ENCODE measurements at regions not wholly inside any gene's neighbourhood (a gene's known extent, or its start where the extent isn't known, plus 50 kb on each side); places are given as distances from the start of the nearest gene placed in this dataset.

DNA sequence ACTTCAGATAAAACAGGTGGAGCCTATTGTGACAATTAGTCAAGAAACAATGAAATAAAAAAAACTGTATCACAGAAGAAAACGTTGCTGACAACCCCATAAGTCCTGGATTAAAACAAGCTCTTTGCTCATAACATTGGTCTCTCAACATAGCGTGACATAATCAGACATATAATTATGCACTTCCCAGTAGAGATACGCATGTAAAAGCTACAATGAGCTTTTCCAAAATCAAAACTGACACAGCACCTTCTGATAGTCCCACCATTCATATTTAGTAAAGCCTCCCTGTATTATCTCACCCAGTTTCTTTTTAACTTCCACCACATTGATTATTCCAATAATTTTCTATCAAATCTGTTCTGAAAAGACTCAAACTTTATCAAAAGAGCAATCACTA, 372.1 kb upstream of the SMIM31 start:
- no peak for TF ChIP-seq POLR2A (IDR thresholded peaks at IDR 0.05)
- TF ChIP-seq, protein P1, sequence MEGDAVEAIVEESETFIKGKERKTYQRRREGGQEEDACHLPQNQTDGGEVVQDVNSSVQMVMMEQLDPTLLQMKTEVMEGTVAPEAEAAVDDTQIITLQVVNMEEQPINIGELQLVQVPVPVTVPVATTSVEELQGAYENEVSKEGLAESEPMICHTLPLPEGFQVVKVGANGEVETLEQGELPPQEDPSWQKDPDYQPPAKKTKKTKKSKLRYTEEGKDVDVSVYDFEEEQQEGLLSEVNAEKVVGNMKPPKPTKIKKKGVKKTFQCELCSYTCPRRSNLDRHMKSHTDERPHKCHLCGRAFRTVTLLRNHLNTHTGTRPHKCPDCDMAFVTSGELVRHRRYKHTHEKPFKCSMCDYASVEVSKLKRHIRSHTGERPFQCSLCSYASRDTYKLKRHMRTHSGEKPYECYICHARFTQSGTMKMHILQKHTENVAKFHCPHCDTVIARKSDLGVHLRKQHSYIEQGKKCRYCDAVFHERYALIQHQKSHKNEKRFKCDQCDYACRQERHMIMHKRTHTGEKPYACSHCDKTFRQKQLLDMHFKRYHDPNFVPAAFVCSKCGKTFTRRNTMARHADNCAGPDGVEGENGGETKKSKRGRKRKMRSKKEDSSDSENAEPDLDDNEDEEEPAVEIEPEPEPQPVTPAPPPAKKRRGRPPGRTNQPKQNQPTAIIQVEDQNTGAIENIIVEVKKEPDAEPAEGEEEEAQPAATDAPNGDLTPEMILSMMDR (IDR thresholded peaks at IDR 0.05): no peak
